ENCODE measurements at regions not wholly inside any gene's neighbourhood (a gene's known extent, or its start where the extent isn't known, plus 50 kb on each side); places are given as distances from the start of the nearest gene placed in this dataset.

DNA sequence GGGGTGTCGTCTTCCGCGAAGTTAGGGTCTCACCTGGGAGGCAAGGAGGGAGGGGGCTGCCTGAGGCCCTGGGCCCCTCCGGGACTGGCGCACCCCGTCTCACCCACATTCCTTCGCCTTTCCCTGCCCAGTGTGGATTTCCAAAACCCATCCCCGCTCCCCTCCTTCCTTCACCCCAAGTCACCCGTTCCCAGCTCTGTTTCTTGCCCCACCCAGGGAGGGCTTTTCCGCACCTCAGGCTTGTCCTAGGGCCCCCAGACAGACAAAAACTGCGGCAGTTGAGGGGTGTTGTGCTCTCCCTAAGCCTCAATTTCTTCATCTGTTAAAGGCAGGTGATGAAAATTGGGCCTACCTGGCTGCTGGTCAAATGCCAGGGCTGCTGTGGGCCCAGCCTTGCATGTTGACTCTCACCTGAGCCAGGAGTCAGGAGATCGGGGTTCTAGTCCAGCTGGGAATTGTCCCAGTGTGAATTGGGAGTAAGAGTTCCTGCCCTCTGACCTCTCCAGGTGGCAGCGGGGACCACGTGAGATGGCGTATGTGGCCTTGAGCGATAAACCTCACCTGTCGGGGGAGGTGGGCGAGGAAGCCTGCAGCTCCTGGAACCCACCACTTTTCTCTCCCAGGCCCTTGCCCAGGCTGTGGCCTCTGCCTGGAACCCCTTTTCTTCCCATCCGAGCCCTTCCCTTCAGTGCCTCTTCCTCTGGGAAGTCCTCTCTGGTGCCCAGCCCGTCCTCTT lies 143.4 kb upstream of the IER5L start:
- DNase-seq, result no peak

DNA sequence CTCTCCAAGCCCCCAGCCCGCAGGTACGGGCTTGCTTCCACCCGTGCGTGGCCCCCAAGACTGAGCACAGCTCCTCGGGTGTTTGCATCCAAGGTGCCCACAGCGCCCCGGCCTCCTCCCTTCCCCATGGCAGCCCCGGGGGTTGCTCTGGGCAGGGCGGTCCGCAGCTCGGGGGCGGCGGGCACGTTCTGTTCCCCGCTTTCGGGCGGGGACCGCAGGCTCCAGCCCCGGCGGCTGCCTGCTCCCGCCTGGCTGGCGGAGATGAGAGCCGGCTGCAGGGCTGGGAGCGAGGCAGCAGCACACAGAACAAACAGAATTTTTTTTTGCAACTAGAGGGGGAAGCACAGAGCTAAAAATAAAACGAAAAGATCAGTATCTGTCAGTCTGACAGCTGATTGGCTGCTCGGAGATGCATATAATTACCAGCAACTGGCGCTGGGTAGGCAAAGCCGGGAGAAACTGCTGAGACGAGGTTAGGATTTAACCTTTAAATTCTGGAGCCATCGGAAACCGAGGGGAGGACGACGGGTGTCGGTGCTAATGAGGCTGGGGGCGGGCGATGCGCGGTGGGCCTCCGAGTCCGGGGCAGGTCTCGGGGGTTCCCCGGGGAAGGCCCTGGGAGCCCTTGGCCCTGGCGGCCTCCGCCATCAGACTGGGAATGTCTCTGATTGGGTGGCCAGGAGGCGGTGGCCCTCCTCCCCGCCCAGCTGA lies 142.7 kb upstream of the IER5L start:
- peak; percentile 38 to 53 for DNase-seq

DNA sequence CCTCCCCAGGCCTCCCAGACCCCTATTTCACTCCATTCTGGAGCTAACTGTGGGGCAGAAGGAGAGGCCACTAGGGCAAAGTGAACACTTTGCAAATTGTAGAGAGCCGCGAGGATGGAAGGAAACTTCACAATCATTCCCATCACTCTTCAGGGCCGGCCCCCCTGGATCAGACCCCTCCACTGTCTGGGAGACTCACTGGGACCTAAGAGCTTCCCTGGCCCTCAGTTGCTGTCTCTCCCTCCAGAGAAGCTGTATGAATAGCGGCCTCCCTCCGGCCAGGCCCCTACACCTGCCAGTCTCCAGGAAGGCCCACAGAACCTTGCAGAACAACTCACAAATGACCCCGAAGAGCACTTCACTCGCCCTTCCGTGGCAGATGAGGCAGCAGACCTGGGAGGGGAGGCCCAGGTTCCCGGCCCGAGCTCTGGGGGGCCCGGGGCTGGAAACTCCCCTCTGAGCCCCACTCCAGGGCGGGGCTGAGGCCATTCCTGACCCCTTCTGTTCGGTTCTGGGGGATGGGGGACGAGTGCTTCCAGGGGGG lies 141.9 kb upstream of the IER5L start:
- DNase-seq, result no peak

DNA sequence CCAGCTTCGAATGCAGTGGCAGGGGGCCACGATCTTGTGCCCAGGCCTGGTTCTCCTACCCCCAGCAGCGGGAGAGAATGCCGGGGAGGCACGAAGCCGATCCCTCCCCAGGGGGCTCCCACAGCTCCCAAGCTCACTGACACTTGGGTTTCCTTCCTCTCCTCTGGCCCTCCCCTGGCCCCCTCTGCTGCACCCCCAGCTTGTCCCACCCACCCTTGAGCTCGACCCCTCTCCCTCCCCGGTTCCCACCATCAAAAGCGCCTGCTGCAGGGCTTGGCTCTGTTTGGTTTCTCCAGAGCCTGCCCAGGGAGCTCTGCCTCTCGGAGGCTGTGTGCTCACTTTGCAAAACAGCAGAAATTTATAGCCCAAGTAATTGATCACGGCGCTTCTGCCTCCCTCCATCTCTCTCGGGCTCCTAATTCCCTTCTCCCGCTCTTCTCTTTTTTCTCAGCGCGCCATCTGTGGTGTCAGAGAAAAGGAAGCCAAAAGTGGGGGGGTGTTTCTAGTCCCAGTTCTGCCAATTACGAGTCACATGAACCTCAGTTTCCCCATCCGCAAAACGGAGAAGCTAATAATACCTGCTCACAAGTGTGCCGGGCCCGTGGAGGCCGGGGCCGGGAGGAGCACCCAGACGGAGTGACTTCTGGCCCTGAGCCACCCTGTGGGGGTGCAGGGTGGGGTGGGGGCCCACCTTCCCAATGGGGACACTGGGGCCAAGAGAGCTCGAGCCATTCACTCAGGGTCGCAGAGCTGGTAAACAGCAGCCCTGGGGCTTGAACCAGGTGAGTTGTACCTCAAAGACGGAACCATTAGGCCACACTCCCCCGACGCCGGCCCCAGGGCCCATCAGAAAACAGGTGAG lies 141.2 kb upstream of the IER5L start:
- DNase-seq, result no peak

DNA sequence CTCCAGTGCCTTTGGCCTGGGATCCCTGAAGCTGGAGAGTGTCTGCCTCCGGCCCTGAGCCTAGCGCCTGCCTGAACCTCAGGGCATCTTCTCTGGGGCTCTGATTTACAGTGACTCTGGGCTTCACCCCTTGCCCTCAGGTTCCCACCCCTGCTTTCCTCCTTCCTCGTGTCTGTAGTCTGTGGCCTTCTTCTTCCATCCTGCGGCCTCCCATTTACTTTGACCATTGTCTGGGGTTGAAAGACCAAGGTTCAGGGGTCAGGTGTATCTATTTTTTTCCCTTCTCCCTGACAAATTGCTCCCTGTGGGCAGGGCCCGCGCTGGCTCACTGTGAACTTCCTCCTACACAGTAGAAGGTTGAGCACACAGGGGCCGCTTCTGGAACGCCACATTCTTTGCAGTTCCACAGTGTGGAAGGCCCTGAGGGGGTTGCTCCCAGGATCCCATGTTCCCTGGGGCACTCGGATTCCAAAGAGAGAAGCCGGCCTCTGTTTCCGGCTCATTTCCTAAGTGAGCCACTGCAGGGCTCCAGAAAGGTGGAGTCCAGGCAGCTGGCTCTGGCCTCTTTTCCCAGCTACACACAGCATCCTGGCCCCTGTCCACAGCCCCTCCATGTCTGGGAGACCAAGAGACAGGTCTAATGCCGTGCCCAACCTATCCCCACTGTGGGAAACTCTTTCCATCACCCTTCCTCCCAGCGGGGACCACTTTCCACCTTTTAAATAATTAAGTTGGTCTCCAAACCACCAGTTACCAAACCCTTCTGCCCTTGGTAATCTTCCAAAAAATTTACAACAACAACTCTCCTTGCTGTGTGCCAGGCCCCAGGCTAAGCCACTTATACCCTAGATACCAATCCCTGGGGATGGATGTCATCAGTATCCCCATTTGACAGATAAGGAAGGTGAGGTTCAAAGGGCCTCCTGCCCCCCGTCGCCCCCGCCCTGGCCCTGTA lies 140.3 kb upstream of the IER5L start:
- DNase-seq, result no peak

DNA sequence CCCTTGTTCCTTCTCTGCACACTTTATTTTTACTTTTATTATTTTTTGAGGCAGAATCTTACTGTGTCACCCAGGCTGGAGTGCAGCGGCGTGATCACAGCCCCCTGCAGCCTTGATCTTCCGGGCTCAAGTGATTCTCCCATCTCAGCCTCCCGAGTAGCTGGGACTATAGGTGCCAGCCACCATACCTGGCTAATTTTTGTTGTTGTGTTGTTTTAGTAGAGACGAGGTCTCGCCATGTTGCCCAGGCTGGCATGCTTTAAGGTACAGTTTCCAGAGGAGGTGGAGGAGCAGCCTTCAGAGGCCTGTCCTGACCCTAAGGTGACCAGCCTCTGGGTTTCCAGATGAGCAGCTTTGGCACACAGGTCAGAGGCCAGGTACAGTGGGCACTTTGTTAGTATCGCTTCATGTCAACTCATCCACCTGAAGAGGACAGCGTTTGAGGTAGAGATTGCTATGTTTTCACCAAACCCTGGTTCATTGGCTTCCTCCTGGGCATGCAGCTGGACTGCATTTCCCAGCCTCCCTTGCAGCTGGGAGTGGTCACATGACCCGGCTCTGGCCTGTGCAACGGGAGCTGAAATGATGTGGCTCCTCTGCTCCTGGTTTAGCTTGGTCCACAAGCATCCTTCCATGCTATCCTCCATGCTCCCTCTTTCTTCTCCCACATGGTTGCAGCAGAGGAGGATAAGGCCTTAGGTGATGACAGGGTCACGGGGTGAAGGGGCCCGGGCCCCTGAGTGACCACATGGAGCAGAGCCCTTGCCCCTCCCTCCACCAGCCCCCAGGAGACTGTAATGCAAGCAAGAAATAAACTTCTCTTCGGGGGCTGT lies 139.3 kb upstream of the IER5L start:
- DNase-seq, result no peak

DNA sequence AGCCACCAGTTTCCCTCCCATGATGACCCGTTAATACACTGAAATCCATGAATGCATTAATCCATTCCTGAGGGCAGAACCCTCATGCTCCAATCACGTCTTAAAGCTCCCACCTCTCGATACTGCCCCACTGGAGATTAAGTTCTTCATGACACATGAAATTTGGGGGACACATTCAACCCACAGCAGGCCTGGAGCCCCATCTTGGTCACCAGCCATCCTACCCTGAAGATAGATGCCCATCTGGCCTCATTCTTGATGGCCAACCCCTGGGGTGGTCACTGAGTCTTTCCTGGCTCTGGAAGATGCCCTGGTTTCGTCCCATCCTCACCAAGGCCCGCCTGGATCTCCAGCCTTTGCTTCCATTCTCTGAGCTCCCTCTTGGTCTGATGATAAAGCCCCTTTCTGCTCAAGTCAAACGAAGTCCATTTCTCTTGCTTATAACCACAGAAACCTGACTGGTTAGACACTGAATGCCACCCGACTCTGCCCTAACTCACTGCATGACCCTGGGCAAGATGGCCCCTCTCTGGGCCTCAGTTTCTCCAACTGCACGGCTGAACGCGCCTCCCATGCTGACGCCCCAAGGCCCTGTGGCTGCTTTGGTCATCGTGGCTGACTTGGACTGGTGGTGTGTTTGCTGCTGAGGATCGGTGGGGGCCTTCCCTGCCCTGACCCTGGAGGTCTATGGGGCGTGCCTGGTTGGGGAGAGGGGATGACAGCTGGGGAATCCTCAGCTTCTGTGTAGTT lies 138.4 kb upstream of the IER5L start:
- no peak for DNase-seq

DNA sequence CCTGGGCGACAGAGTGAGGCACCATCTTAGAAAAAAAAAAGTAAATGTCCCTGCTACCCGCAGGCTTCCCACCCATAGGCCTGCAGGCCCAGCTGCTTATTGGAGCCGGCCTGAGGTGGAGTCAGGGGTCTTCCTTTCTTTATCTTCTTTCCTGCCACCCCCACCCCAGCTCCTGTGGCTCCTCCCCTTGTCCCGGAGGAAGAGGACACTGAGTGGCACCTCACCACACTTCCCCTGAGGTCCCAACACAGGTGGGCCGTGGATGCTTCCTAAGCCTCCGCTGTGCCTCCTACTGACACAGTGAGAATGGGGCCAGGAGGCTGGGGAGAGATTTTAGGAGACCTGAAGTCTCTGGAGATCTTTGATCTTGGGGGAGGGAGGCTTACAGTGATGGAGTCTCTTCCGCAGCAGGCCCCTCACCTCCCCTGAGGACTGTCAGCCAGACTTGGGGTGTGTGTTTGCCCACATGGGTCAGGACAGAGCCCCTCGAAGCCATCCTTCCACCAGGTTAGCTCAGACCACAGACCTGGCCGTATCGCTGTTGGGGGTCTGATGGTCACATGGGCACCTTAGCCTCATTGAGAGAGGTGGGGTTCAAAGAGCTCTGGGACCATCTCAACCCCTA lies 135.4 kb upstream of the IER5L start:
- DNase-seq, result no peak

DNA sequence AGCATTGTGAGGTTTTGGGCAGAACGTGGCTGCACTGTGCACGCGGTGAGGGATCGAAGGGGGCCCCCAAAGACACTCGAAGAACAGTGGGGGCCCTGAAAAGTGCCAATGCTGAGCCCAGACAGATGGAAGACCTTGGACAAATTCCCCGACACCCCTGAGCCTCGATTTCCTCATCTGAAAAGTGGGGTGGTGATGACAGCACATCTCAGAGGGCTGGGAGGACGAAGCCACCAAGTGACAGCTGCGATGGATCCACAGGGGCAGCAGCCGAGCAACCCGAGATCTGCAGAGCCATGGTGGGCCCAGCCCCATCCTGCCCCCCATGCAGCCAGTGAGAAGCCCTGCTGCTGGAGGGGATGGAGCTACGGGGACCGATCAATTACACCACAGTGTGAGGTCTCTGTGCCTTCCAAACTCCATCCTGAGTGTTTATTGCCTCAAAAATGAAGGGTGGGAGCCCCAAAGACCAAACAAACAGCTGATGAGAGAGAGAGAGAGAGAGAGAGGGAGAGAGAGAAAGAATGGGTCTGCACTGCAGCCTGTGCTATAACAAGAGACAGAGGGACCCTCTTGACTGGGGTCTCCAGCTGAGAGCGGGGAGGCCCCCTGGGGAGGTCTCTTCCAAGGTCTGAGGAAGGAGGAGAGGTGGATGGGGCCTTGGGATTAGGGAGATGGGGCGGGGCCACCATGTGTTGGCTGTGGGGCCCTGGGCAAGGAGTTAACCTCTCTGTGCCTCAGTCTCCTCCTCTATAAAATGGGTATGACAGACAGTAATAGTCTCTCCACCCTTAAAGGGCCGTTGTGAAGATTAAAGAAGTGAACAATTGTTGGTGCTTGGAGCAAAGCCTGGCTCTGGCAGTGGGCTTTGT lies 134.4 kb upstream of the IER5L start:
- no peak for DNase-seq

DNA sequence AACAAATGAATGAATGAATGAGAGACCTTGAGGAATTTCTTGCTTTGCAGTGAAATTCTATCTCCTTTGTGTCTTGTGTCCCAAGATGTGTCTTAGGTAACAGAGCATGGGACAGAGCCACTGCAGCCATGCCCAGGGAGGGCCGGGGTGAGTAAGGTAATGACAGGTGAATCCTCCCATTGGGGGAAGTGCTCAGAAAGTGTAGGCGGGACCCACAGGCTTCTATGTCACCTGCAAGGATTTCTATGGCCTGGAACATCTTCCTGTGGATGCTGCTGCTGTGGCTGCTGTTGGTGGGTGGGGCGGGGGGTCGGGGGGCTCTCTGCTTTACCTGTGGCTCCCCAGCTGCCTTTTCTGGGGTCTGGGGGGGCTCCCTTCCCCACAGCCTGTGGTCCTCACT lies 133.6 kb upstream of the IER5L start:
- no peak for DNase-seq

DNA sequence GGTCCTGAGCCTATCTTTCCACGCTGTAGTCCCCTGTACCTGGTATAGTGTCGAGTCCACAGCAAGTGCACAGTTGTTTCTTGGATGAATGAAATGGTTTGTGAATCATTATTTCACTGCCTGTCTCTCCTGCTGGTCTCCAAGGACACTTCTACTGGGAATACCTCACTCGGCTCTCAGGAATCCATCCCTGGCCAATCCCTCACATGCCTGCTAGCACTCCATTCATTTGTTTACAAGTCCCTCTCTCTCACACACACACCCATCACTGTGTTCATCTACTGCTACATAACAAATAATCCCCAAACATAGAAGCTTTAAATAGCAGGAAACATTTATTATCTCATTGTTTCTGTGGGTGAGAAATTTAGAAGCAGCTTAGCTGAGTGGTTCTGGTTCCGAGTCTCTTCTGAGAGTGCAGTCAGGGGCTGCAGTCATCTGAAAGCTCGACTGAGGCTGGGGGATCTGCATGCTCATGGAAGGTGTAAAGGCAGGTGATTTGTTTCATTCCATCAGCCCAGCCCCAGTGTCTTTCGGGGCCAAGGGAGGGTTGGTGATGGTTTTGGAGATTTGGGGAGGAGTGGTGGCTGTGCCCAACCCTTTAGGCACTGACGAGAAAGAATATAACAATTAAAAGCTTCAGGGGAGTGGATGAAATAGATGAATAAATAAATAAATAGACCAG lies 132.7 kb upstream of the IER5L start:
- no peak for DNase-seq

DNA sequence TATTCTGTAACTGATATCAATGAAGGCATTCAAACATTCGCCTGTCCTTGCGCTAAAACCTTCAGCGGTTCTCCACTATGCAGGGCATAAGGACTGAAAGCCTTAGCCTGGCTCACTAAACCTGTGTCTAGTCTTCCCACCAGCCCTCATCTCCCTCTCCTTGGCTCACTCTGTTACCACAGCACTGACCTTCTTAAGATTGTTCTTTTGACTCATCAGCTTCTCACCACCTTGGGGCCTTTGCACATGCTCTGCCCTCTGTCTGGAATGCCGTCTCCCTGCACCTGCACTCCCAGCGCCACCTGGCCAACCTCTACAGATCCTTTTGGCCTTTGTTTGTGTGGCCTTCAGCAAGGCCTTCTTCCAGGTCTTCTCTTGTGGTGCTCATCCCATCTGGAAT lies 131.8 kb upstream of the IER5L start:
- DNase-seq, result no peak

DNA sequence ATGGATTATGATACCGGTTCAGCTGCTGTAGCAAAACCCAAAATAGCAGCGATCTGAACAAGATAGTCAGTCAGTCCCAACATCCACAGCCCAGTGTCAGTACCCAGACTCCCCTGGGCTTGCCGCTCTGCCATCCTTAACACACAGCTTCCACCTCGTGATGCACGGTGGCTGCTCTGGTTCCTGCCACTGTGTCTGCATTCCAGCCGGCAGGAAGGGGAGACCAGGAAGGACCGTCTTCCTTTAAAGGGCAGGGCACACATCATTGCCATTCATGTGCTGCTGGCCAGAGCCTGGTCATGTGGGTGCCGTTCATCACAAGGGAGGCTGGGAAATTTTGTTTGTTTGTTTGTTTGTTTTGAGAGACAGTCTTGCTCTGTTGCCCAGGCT lies 131.0 kb upstream of the IER5L start:
- DNase-seq, result no peak

DNA sequence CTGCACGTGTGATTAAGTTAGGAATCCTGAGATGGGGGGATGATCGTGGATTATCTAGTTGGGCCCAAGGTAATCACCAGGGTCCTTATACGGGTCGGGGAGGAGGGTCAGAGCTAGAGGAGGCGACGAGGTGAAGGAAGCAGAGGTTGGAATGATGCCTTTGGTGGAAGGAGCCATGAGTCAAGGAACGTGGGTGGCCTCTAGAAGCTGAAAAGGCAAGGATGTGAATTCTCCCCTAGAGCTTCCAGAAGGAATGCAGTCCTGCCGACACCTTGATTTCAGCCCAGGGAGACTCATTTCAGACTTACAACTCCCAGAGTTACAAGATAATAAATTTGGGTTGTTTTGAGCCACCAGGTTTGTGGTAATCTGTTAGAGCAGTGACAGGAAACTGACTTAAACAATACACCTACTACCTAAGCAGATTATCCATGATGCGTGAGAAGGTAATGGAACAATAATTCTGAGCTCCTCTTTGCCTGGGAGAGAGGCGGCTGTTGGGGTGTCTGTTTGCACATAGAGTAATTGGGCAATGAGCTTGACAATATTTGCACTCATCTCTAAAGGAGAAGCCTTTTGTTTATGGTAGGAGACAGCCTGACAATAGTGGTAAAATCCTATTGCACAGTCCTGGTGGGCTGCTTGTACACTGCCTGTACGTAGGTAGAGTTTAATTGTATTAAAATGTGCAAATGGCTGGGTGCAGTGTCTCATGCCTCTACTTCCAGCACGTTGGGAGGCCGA lies 129.3 kb upstream of the IER5L start:
- no peak for DNase-seq

DNA sequence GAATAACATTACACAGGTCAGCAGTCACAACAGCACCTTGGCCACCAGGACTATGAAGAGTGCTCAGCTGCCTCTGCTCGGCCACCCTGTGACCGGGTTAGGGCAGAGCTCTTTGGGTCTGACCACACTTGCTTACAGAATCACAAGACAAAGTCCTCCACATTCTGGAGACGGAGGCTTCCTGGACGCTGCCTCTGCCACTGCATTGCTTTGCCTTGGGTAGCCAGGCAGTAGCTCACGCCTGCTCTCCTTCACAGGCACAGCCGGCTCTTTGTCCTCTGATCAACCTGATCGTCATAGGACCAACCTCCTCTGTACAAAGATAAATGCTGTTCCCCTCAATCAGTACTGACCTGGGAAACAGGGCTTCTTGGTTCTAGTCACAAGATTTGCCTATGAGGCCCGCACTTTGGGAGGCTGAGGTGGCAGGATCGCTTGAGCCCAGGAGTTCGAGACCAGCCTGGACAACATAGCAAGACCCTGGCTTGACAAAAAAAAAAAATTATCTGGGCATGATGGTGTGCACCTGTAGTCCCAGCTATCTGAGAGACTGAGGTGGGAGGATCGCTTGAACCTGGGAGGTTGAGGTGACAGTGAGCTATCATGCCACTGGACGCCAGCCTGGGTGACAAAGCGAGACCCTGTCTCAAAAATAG lies 128.4 kb upstream of the IER5L start:
- DNase-seq, result no peak

DNA sequence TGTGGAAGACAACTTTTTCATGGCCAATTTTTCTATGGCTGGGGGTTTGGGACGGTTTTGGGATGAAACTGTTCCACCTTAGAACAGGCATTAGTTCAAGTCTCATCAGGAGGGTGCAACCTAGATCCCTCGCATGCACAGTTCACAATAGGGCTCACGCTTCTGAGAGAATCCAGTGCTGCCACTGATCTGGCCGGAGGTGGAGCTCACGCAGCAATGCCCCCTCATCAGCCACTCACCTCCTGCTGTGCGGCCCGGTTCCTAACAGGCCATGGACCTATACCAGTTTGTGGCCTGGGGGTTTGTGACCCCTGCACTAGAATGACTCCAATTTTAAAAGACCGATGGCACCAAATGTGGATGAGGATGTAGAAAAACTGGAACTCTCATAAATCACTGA lies 127.2 kb upstream of the IER5L start:
- no peak for DNase-seq

DNA sequence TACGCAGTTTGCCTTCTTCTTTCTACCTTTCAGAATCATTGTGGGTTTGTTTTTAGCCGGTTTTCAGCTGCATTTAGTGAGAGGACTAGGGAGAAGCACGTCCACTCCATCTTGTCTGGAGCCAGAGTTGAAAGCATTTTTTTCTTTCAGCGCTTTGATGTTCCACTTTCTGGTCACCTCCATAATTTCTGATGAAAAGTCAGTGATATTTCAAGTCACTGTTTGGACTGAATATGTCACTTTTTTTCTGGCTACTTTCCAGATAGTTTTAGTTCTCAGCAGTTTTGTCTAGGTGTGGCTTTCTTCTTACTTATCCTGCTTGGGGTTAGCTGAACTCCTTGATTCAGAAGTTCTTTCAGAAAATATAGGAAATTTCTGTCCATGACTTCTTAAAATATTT lies 123.9 kb upstream of the IER5L start:
- DNase-seq, result no peak
